Liver (tissue), 8 donors: ENCODE measurements at regions not wholly inside any gene's neighbourhood (a gene's known extent, or its start where the extent isn't known, plus 50 kb on each side); places are given as distances from the start of the nearest gene placed in this dataset.

Experiments used
- DNase-seq: peaks from one replicate; pipeline ENCODE4 v3.0.0-alpha.2; 2017; ENCODE audit warnings: low spot score
- H3K27ac ChIP-seq, 2 donors: one replicate each; pipeline ENCODE4 v1.7.0; 2013; ENCODE audit warnings: inconsistent platforms in 2 of 2, low read length in 2 of 2, control low read depth in 1 of 2, low read depth in 1 of 2, mild to moderate bottlenecking in 1 of 2
- H3K27me3 ChIP-seq, 4 donors: one replicate each; pipeline versions ENCODE4 v1.6.1 to v1.7.0; 2013; ENCODE audit warnings: low read length in 3 of 4, inconsistent platforms in 1 of 4, mild to moderate bottlenecking in 1 of 4, moderate library complexity in 1 of 4; ENCODE audit not compliant: control insufficient read depth in 4 of 4, insufficient read depth in 4 of 4
- H3K36me3 ChIP-seq, 4 donors: one replicate each; pipeline versions ENCODE4 v1.6.1 to v1.7.0; 2013; ENCODE audit warnings: low read length in 3 of 4, mild to moderate bottlenecking in 3 of 4, low read depth in 1 of 4, moderate library complexity in 1 of 4; ENCODE audit not compliant: control insufficient read depth in 4 of 4, insufficient read depth in 3 of 4
- H3K4me1 ChIP-seq, 4 donors: one replicate each; pipeline versions ENCODE4 v1.6.1 to v1.7.0; 2013; ENCODE audit warnings: low read length in 3 of 4, mild to moderate bottlenecking in 3 of 4, moderate library complexity in 1 of 4; ENCODE audit not compliant: control insufficient read depth in 4 of 4, insufficient read depth in 4 of 4
- H3K4me3 ChIP-seq, 3 donors: one replicate each; pipeline versions ENCODE4 v1.6.1 to v1.7.0; 2013; ENCODE audit warnings: low read length in 3 of 3, control low read depth in 1 of 3, low read depth in 1 of 3, mild to moderate bottlenecking in 1 of 3
- H3K9ac ChIP-seq, 2 donors: one replicate each; pipeline ENCODE4 v1.7.0; 2013; ENCODE audit warnings: low read length in 2 of 2, mild to moderate bottlenecking in 2 of 2, moderate library complexity in 2 of 2, control low read depth in 1 of 2, low read depth in 1 of 2
- H3K9me3 ChIP-seq, 4 donors: one replicate each; pipeline versions ENCODE4 v1.6.1 to v1.7.0; 2013; ENCODE audit warnings: low read length in 3 of 4; ENCODE audit not compliant: control insufficient read depth in 4 of 4
- ATF3 ChIP-seq: IDR thresholded peaks from 2 replicates; pipeline ENCODE4 v1.6.1; 2016; ENCODE audit warnings: antibody characterized with exemption
- EGR1 ChIP-seq, 2 donors: IDR thresholded peaks; 2 replicates each; pipeline ENCODE4 v1.6.1; 2016 to 2018; ENCODE audit warnings: antibody characterized with exemption in 2 of 2, low read depth in 2 of 2
- FOXA1 ChIP-seq: IDR thresholded peaks from 2 replicates; pipeline ENCODE4 v1.6.1; 2016; ENCODE audit warnings: antibody characterized with exemption
- FOXA2 ChIP-seq: IDR thresholded peaks from 2 replicates; pipeline ENCODE4 v1.6.1; 2016; ENCODE audit warnings: antibody characterized with exemption
- GABPA ChIP-seq, 2 donors: IDR thresholded peaks in 1 of 2; conservative IDR thresholded peaks in 1 of 2; 2 replicates each; pipeline ENCODE4 v1.6.1; 2016; ENCODE audit warnings: antibody characterized with exemption in 2 of 2, mild to moderate bottlenecking in 1 of 2, moderate library complexity in 1 of 2
- HNF4A ChIP-seq, 2 donors: conservative IDR thresholded peaks; 2 replicates each; pipeline ENCODE4 v1.6.1; 2016; ENCODE audit warnings: antibody characterized with exemption in 2 of 2, mild to moderate bottlenecking in 2 of 2
- HNF4G ChIP-seq: IDR thresholded peaks from 2 replicates; pipeline ENCODE4 v1.6.1; 2016; ENCODE audit warnings: antibody characterized with exemption
- JUND ChIP-seq, 2 donors: IDR thresholded peaks; 2 replicates each; pipeline ENCODE4 v1.6.1; 2016; ENCODE audit warnings: antibody characterized with exemption in 2 of 2
- NR2F2 ChIP-seq: IDR thresholded peaks from 2 replicates; pipeline ENCODE4 v1.6.1; 2016; ENCODE audit warnings: antibody characterized with exemption
- RAD21 ChIP-seq, 2 donors: IDR thresholded peaks; 2 replicates each; pipeline ENCODE4 v1.6.1; 2016; ENCODE audit warnings: antibody characterized with exemption in 2 of 2, mild to moderate bottlenecking in 2 of 2
- REST ChIP-seq: IDR thresholded peaks from 2 replicates; pipeline ENCODE4 v1.6.1; 2016; ENCODE audit warnings: antibody characterized with exemption, mild to moderate bottlenecking
- RXRA ChIP-seq, 2 donors: IDR thresholded peaks; 2 replicates each; pipeline ENCODE4 v1.6.1; 2017 to 2018; ENCODE audit warnings: antibody characterized with exemption in 2 of 2, mild to moderate bottlenecking in 1 of 2
- SP1 ChIP-seq: IDR thresholded peaks from 2 replicates; pipeline ENCODE4 v1.6.1; 2018; ENCODE audit warnings: antibody characterized with exemption, mild to moderate bottlenecking
- TAF1 ChIP-seq: conservative IDR thresholded peaks from 2 replicates; pipeline ENCODE4 v1.6.1; 2016; ENCODE audit warnings: antibody characterized with exemption, mild to moderate bottlenecking
- YY1 ChIP-seq: IDR thresholded peaks from 2 replicates; pipeline ENCODE4 v1.6.1; 2016; ENCODE audit warnings: antibody characterized with exemption, mild to moderate bottlenecking
- WGBS: extraction: QIAGEN DNeasy Blood & Tissue Kit; methylation state at CpG from one replicate; pipeline ENCODE4 v1.1.7; 2013; 5-methylcytosine and 5-hydroxymethylcytosine counted together
- TF ChIP-seq, protein P1 (sequence below): fragments of 150-350 bp; IDR thresholded peaks from 2 replicates; pipeline ENCODE4 v1.5.1; 2017; ENCODE audit warnings: improper control_type of control experiment, low read depth, low read length; ENCODE audit not compliant: missing input control
- TF ChIP-seq, protein P2 (sequence below): IDR thresholded peaks from 2 replicates; pipeline ENCODE4 v1.6.1; 2016; ENCODE audit warnings: antibody characterized with exemption
- TF ChIP-seq, protein P3 (sequence below): IDR thresholded peaks from 2 replicates; pipeline ENCODE4 v1.6.1; 2016; ENCODE audit warnings: antibody characterized with exemption
- donor health status: healthy.
- donor health status: healthy.
- donor health status: healthy.
- donor health status: healthy.
- donor health status: healthy.

GRCh38 chr1:103461161-103462105 is 64.1 kb upstream of the RNPC3 start:
- Histone ChIP-seq H3K4me3 (no peak overlapping the region), H3K27ac (no peak overlapping the region), H3K9ac (no peak overlapping the region), H3K9me3 (no peaks in the 10 kb centered on the region), H3K4me1 (no peaks in the 10 kb centered on the region), H3K27me3 (no peaks in the 10 kb centered on the region), H3K36me3 (no peaks in the 10 kb centered on the region)
- no peak for DNase-seq
- TF ChIP-seq HNF4A (conservative IDR thresholded peaks at IDR 0.05) (no peak), TAF1 (no peak), RAD21 (IDR thresholded peaks at IDR 0.05) (peak; percentile 70 to 72)
- TF ChIP-seq, protein P1, sequence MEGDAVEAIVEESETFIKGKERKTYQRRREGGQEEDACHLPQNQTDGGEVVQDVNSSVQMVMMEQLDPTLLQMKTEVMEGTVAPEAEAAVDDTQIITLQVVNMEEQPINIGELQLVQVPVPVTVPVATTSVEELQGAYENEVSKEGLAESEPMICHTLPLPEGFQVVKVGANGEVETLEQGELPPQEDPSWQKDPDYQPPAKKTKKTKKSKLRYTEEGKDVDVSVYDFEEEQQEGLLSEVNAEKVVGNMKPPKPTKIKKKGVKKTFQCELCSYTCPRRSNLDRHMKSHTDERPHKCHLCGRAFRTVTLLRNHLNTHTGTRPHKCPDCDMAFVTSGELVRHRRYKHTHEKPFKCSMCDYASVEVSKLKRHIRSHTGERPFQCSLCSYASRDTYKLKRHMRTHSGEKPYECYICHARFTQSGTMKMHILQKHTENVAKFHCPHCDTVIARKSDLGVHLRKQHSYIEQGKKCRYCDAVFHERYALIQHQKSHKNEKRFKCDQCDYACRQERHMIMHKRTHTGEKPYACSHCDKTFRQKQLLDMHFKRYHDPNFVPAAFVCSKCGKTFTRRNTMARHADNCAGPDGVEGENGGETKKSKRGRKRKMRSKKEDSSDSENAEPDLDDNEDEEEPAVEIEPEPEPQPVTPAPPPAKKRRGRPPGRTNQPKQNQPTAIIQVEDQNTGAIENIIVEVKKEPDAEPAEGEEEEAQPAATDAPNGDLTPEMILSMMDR: peak; percentile 42
- 92% methylated on average over 1 of the region's 1 CpG for WGBS

- WGBS: 75% methylated on average over 4 of the region's 4 CpGs
- Histone ChIP-seq H3K4me1 (no peaks in the 10 kb centered on the region), H3K9ac (no peak overlapping the region), H3K4me3 (no peak overlapping the region), H3K27me3 (peaks cover 0 to 1% (median 0%) of the 10 kb centered on the region in 4 donors), H3K36me3 (no peaks in the 10 kb centered on the region), H3K27ac (no peak overlapping the region), H3K9me3 (no peaks in the 10 kb centered on the region)
- TF ChIP-seq NR2F2: no peak
- TF ChIP-seq HNF4G: no peak
- TF ChIP-seq FOXA1: no peak
- TF ChIP-seq RAD21 (IDR thresholded peaks at IDR 0.05): no peak
- TF ChIP-seq SP1: no peak
- no peak for TF ChIP-seq GABPA (IDR thresholded peaks at IDR 0.05 in 1 of 2, conservative IDR thresholded peaks at IDR 0.05 in 1 of 2)
- TF ChIP-seq JUND (IDR thresholded peaks at IDR 0.05): no peak
- no peak for TF ChIP-seq YY1
- TF ChIP-seq, protein P2, sequence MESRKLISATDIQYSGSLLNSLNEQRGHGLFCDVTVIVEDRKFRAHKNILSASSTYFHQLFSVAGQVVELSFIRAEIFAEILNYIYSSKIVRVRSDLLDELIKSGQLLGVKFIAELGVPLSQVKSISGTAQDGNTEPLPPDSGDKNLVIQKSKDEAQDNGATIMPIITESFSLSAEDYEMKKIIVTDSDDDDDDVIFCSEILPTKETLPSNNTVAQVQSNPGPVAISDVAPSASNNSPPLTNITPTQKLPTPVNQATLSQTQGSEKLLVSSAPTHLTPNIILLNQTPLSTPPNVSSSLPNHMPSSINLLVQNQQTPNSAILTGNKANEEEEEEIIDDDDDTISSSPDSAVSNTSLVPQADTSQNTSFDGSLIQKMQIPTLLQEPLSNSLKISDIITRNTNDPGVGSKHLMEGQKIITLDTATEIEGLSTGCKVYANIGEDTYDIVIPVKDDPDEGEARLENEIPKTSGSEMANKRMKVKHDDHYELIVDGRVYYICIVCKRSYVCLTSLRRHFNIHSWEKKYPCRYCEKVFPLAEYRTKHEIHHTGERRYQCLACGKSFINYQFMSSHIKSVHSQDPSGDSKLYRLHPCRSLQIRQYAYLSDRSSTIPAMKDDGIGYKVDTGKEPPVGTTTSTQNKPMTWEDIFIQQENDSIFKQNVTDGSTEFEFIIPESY: no peak
- no peak for TF ChIP-seq REST
- no peak for TF ChIP-seq TAF1
- TF ChIP-seq, protein P1: no peak
- TF ChIP-seq, protein P3, sequence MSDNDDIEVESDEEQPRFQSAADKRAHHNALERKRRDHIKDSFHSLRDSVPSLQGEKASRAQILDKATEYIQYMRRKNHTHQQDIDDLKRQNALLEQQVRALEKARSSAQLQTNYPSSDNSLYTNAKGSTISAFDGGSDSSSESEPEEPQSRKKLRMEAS: no peak
- no peak for TF ChIP-seq RXRA (IDR thresholded peaks at IDR 0.05)
- no peak for TF ChIP-seq FOXA2
- no peak for TF ChIP-seq HNF4A (conservative IDR thresholded peaks at IDR 0.05)
- TF ChIP-seq ATF3: no peak
- TF ChIP-seq EGR1 (IDR thresholded peaks at IDR 0.05; ENCODE audit: low read depth in 2 of 2): no peak
- no peak for DNase-seq
Observed at GRCh38 chr1:103460511-103460910, 65.0 kb upstream of the RNPC3 start.
